Hematopoietic multipotent progenitor cell treated with erythropoietin and hydrocortisone succinate and interleukin-3 and kit ligand, for 4 days (in vitro differentiated cells): ENCODE measurements at regions not wholly inside any gene's neighbourhood (a gene's known extent, or its start where the extent isn't known, plus 50 kb on each side); places are given as distances from the start of the nearest gene placed in this dataset.

ENCODE experiments used
- DNase-seq: peaks from one replicate; pipeline ENCODE4 v3.0.0-alpha.2; 2015

DNA sequence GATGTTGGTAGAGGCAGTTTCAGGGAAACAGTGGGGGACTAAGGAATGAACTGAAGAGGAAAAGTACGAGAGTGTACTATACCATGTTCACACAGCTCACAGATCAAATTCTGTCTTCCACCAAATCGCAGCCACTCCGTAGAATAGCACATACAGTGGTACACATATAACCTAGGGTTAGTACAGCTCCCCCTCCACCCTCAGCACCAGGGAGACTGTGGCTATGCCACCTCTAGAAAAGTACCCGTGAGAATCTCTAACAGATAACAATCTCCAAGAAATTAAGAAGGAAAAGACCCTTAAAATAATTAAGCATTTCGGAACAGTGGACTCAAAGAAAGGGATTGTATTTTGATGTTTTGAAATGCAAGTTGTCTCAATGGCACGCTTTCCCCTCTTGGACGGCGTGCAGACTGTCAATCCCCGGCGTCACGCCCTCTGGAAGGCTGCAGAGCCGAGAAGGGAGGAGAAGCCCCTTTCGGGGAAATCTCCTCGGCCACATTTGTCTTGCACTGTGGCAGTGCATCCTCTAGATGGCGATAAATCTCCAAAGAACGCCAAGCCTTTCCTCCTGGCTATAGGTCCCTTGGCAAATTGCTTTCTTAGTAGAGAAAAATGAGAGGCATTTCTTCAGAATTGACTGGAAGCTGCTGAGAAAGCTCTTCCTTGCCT, 345.0 kb downstream of the REEP3 start:
- DNase-seq, result peak; percentile 80

DNA sequence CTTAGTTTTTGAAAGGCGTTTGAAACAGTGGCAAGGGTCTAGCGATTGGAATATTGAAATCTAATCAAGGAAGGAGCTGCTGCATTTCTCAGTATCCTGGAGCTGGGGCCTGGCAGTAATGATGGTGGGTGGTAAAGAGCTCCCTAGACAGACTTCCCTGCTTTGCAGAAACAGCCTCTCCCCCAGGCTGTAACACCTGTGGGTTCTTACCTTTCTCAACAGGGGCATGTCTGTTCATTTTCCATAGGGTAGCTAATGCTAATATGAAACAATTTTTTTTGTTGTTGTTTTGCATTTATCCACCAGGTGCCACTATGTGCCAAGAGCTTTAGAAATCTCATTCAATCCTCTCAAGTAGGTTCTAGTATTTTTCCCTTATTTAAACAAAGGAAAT, 345.5 kb downstream of the REEP3 start:
- peak; percentile 63 for DNase-seq

DNA sequence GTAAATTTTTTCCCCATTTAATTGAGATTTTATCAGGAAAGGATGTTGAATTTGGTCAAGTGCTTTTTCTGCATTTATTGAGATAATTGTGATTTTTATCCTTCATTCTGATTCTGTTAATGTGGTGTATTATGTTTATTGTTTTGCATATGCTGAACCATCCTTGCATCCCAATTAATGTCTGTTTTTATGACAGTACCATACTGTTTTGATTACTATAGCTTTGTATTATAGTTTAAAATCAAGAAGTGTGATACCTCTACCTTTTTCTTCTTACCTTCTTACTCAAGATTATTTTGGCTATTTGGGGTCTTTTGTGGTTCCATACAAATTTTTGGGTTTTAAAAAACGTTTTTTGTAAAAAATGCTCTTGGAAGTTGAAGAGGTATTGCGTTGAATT, 357.2 kb downstream of the REEP3 start:
- no peak for DNase-seq

DNA sequence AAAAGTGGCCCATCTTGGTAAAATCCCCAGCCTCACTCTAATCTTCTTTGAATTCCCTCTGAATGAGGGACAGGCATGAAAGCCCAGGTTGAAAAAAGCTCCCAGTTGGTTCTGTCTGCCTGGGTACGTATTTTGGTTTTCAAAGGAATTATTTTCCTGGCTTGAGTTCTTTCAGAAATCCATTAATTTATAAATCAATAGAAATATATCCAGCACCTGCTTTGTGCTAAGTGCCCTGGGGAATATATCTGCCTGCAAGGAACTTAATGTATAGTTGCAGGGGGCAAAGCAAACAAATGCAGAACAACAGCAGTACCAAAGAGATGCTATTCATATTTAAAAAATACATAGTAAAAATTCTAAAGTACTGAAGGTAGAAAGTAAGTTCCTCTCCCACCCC, 362.7 kb downstream of the REEP3 start:
- no peak for DNase-seq

DNA sequence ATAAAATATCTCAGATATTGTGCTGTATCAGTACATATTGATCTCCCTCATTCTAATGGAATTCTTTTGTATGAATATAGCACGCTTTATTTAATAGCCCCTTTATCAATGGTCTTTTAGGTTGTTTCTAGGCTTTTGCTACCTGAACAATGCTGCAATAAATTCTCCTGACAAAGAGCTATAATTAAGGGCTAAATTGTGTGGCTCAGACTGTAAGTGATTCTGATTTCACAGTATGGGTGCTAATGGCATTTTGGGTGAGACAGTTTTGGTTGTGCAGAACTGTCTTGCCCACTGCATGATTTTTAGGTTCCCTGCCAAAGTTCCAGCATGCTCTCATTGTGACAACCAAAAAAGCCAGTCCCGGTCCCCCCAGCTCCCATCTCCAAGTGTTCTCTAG, 363.2 kb downstream of the REEP3 start:
- DNase-seq, result no peak

DNA sequence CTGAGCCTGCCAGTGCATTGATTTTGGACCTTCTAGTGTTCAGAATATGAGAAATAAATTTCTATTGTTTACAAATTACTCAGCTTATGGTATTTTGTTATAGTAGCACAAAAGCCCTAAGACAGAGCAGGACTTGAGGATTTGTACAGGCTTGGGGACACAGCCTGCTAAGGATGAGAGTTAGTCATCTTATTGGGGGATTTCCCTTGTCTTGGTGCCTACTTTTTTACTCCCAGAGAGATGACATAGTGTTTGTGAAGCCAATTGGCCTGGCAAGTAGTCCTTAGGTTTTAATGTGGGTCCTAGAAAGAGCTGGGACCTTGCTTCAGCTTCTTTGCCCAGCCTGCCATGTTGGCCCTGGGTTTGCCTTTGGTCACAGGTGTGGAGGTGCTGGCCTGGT, 364.0 kb downstream of the REEP3 start:
- DNase-seq, result no peak

DNA sequence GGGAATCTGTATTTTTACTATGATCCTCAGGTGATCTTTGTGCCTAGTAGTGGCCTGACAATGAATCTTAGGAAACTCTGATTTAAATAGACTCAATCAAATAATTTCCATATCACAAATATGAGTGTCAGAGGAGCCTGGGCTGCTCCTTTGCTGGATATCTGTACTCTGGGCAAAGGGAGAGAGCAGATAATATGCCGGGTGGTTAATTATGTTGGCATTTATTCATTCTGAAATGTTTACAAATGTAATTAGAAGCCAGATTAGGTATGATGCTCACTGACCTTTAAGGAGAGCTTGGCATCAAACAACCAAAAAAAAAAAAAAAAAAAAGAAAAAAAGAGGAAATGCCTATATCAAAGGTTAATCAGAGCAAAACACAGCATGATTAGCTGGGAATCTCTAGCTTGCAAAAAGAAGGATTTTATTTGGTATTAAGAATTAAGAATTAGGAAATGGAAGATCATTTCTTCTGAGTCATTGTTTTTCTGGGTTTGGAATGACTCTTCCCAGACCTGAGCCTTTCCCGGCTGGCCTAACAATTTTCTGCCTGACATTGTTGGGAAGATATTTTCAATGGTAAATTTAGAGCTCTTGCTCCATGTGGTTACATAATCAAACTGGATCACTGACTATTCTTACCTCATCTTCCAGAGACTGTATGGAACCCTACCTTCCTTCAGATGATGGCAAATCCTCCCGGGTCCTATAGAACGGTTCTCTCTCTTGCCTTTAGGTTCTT, 365.3 kb downstream of the REEP3 start:
- no peak for DNase-seq

DNA sequence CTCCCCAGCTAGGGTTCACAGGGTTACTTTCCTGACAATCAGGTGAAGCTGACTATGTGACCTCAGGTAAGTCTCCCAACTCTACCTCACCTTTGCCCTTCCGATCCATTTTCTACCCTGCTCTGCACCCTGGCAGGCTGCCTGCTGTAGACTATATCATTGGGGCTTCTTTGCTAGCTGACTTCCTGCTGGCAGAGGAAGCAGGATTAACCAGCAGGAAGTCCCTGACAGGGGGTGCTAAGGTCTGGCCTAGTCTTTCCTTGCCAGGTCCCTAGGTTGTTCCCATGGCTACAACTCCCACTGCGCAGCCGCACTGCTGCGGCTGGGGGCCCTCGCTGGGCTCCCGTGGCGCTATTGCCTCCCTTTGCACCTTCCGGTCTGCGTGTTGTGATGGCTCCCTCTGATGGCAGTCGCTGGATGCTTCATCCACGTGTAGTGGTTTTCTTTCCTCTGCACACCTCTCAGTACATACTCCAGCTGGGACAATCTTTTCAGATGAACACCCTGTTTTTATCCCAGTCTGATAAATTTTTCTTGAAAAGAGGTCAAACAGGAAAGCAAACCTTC, 365.9 kb downstream of the REEP3 start:
- peak; percentile 17 for DNase-seq

DNA sequence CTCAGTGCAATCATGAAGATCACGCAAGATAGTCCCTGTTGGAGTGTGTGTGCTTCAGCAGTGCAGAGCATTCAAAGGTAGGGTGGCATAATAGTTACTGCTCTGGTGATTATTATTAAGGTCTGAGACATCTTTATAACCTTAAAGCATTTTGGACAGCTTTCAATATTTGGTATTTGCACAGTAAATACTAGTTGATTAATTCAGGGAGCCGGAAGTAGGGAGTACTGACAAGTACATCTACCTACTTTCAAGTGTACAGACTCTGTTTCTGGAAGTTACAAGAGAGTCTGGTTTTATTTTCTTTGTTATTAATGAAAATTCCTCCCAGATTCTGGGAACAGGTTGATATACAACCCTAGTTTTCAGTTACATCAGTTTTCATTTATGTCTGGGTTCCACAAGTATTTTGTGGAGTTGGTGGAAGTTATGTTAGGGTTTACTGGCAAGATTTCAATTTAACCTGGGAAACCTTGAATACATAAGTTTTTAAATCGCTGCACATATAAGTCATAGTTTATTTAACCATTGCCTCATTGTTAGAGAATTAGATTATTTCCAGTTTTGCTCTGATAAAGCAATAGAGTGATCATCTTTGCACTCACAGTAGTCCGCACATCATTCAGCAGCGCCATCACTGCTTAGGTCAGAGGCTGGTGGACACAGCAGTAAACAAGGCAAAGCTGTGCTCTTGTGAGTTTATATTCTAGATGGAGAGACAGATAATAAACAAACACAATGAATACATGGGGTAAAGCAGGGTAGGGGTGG, 366.6 kb downstream of the REEP3 start:
- no peak for DNase-seq

DNA sequence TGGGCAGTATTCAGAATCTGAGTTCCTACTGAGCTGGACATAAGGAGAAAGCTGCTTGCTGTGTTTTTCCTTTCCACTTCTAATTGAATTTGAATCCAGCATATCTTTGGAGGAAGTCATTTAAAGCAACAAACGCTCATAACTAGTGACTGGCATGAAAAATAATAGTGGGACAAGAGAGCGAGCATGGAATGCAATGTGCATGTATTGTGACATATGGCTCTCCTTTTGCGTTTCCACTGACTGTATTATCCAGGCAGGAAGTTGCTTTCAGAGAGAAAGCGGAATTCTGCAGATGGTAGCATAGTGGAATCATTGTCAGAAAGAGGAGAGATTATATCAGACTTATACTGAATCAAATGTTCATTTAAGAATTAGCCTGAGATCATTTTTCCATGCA, 368.6 kb downstream of the REEP3 start:
- DNase-seq, result no peak

DNA sequence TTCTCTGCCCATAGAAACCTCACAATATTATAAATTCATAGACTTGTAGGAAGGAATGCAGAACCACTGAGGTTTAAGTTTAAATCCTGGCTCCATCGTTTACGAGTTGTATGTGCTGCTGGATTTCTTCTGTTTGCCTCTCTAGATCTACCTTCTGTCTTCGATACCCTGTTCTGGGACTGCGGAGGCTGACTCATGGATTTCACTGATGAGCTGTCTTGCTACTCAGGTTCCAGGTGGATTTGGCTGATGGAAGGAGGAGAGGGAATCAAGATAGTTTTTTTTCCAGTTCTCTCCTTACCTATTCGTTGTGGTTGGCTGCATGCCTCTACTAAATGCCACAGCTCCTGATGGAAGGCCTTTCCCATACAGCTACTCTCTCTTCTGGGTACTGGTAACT, 375.8 kb downstream of the REEP3 start:
- no peak for DNase-seq

DNA sequence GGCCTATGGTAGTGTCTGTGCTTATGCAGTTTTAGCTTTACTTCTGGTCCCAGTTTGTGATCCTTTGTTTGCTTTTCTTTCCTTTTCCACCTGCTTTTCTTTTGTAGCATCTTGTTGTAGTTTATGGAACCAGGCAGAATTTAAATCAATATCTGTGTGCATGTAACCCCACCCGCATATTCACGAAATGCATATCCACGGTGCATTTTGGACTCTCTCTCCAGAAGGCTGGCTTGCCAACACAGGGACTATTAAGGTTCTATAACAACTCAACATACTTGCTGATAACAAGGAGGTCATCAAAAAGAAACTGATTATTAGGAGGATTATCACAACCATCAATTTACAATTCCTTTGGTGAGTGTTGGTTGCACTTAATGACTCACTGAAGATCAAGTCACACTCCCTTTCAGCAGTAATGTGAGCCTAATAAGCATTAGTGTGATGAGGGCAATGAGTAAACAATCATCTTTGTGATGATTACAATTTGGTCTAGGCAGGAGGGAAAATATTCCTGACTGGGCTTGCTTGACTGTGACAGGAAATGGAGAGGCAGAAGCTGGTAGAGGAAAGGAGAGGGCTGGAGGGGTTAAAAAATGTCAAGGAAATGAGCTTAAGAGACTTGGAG, 378.6 kb downstream of the REEP3 start:
- no peak for DNase-seq

DNA sequence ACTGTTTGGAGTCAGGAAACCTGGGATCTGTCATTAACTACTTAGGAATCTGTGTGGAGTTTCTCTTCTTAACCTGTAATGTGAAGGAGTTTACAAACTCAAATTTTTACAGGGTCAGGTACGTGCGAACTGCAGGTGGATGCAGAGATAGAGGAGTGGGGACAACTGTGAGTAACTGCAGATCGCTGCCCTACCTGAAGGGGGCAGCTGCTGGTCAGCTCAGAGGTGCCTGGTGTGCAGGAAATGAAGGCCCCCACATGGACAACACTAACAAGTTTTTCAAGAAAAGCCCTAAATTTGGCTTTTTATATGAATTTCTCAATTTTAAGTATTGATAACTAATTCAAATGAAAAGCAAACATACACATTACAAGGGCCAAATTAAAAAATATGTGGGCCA, 380.0 kb downstream of the REEP3 start:
- peak; percentile 13 for DNase-seq

DNA sequence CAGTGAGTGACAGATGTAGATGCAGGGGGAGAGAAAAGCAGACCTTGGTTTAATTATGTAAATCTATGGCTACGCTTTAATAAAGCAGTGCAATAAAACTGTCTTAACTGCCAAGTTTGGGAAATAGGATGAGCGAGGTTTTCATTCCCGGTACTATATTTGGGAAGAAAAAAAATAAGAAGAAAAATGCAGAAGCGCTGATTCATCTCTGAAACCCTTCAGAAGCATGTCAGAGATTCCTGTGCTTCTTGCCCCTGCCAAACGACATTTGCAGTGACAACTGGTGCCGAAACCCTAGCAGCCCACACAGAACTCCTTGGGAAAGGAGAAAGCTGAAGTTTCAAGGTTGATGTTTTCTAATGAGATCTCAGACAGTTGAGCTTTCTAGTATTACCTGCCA, 380.7 kb downstream of the REEP3 start:
- DNase-seq, result no peak

DNA sequence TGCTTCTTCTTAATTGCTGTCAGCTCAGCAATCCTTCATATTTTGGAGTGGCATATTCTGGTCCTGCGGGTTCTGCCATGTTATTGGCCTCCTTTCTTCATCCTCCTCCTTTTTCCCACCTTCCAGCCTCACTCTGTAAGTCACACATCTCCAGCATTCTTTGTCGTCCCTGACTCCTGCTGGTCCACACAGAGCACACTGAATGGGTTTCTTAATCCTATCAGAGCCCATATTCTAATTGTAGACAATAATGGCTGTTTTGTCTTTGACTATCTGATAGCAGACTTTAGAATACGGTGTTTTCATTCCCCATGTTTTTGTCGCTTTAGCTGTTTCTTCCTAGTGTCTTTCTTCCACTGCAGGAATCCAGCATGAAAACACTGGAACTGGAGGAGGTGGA, 389.6 kb downstream of the REEP3 start:
- no peak for DNase-seq

DNA sequence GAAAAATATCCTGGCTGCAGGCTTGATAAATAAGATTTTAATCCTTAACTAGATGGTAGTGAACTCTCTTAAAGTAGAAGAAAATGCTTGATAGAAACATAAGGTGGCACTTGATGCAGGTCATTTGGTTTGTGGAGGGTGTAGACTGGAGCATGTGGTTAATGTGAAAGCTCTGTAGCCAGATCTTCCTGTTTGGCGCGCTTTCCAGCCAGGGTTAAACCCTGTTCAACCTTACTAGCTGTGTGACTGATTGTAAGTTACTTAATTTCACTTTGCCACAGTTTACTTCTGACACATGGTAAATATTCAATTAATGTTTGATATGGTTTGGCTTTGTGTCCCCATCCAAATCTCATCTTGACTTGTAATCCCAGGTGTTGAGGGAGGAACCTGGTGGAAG, 394.0 kb downstream of the REEP3 start:
- no peak for DNase-seq

DNA sequence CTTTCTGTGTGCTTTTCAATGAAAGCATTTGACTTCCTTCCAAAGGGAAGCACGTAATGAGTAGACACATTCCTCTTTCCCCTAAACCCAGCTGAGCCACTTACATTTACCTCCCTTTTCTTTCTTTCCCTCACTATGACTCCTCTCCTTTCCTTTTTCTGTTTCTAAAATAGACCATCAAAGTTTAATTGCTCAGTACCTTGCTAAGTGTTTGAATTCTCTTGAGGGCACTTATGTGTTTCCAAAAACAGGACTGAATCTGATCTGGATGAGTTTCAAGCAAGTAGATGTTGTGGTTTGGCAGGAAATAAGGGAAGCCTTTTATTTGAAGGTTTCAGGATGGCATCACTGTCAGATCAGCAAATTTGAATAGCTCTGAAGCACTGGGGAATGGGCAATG, 396.2 kb downstream of the REEP3 start:
- no peak for DNase-seq

DNA sequence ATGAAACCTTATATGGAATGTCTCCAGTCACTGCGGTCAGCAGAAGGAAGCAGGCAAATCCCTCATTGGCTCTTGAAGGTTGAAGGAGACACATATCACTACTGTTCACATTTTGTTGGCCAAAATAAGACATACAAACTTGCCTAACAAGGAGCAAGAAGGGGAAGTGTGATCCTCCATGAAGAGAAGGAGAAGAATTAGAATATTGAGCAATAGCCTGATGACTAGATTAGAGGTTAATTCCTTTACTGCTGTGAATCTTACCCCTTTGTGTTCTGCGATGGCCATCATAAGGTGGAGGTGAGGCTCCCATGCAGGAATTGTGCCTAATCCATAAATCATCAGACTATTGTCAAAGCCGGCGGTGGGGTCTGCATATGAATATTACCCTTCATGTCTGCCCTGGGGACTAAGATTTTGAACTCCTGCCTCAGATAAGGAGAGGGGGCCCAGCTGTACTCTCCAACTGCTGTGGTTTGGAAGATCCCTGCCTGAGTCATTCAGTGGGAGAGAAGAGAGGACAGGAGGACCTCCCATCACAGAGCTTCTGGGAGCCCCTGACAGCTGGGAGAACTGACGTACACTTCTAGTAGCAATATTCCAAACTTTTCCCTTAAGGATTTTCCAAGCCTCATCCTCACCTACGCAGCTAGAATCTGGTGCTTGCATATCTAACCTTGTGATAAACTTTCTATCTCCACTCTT, 398.5 kb downstream of the REEP3 start:
- peak; percentile 29 for DNase-seq

DNA sequence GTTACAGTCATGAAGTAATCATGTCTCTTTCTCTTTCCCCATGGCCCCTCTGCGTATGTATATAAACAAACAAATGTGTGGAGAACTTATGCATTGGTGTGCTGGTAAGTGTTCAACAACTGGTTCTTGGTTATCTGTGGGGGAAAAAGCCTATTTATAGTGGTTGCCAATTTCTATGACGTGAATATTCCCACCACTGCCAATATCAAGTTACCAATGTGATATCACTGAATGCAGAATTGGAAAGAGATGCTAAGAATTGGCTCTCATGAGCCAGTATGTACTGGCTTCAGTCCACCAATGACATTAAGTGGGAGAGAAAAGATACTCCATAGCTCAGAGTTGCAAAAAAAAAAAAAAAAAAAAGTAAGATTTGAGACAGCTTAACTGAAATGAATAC, 399.7 kb downstream of the REEP3 start:
- DNase-seq, result no peak

DNA sequence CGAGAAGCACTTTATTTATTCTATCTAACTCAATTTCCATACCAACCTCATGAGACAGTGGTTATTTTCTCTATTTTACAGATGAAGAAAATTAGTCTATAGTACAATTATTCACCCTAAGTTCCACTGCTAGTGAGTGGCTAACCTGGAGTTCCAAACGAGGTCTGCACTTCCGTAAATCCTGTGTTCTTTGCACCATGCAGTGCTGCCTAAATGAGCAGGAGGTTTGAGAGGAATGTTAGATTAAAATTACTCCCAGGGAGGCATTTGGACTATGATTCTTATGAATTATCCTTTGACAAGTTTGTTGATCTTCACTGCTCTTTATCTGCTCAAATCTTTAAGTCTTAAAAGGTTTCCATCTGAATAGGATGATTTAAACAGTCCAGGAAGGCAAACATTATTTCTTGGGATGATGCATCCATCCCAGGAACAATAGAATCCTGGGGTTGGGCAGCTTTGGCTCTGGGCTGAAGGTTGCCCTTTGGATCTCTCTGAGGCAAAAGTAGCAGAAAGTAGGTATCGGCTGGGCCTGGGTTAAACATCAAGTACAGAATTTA, 400.8 kb downstream of the REEP3 start:
- no peak for DNase-seq

DNA sequence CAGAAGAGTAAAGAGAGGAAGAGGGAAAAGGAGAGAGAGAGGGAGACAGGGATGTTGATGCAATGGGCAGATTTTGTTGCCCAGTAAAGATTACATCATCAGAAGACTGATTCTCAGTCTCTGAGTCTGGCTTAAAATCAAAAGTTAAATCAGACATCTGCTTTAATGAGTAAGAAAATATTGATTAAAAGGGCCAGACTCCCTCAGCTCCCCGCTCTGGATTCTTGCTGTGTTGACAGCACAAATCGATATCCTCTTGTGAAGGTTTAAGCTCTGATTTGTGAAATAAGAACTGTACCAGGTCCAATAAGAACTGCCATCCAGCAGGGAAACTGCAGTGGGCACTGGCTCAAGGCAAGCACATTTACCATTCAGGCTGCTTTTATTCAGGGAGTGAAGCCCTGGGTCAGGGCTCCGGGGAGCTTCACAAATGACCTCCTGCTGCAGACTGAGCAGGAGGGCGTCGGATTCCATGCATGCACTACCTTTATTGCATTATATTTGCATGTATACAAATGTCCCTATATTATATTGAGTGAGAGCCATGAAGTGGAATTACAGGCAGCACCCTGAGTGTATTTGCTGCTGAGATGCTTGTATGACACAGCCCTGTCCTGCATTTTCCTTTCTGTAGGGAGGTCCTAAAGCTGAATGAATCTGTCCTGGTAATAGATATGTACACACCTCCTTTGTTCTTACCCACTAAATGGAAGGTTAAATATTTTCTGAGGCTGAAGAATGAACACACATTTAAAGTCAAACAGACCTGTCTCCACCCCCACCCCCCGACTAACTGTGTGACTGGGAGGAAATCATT, 401.5 kb downstream of the REEP3 start:
- no peak for DNase-seq
